ENCODE measurements at regions not wholly inside any gene's neighbourhood (a gene's known extent, or its start where the extent isn't known, plus 50 kb on each side); places are given as distances from the start of the nearest gene placed in this dataset.
A peak's percentile ranks its signal among the peaks of the same experiment; 100 is the strongest.

GRCh38 chr5:82381591-82381990, 103.4 kb upstream of the RPS23 start:
- H3K4me3 ChIP-seq (ENCODE audit: low read length), result no peak overlapping the region
- H3K79me2 ChIP-seq (ENCODE audit: low read length), result no peaks in the 10 kb centered on the region
- H2AFZ ChIP-seq (ENCODE audit: low read depth, low read length), result no peak overlapping the region
- H3K27me3 ChIP-seq (ENCODE audit: low read depth, low read length), result no peaks in the 10 kb centered on the region
- TF ChIP-seq CTCF (IDR thresholded peaks at IDR 0.05; ENCODE audit: low read depth, low read length) (no peak), EZH2phosphoT487 (IDR thresholded peaks at IDR 0.05; ENCODE audit: low read depth) (no peak)
- no peaks in the 10 kb centered on the region for H4K20me1 ChIP-seq (ENCODE audit: insufficient read depth, low read length)
- H3K4me1 ChIP-seq (ENCODE audit: low read length), result no peaks in the 10 kb centered on the region
- no peak overlapping the region for H3K9ac ChIP-seq (ENCODE audit: low read length)
- H3K27ac ChIP-seq (ENCODE audit: low read length), result no peak overlapping the region
- no peaks in the 10 kb centered on the region for H3K36me3 ChIP-seq (replicated peaks; ENCODE audit: low read depth, low read length)
- H3K9me3 ChIP-seq (ENCODE audit: insufficient read depth, low read length), result no peaks in the 10 kb centered on the region
- H3K4me2 ChIP-seq (ENCODE audit: low read length), result no peak overlapping the region

- TF ChIP-seq EZH2phosphoT487 (IDR thresholded peaks at IDR 0.05; ENCODE audit: low read depth), result no peak
- TF ChIP-seq CTCF (IDR thresholded peaks at IDR 0.05; ENCODE audit: low read depth, low read length), result no peak
- Histone ChIP-seq H3K27ac (ENCODE audit: low read length) (no peak overlapping the region), H3K4me2 (ENCODE audit: low read length) (no peak overlapping the region)
Observed at GRCh38 chr5:82376307-82376706, 98.2 kb upstream of the RPS23 start.

GRCh38 chr5:82375488-82376244, 97.5 kb upstream of the RPS23 start:
- Histone ChIP-seq H3K9ac (ENCODE audit: low read length) (no peak overlapping the region), H4K20me1 (ENCODE audit: insufficient read depth, low read length) (no peaks in the 10 kb centered on the region), H3K27me3 (ENCODE audit: low read depth, low read length) (no peaks in the 10 kb centered on the region), H3K4me2 (ENCODE audit: low read length) (no peak overlapping the region), H3K4me1 (ENCODE audit: low read length) (peaks cover 7% of the 10 kb centered on the region; the same call in 1 of the 2 replicates), H2AFZ (ENCODE audit: low read depth, low read length) (0 out of 2 replicates have a peak overlapping the region, but pooled peaks have one; percentile 21), H3K27ac (ENCODE audit: low read length) (no peak overlapping the region), H3K4me3 (ENCODE audit: low read length) (no peak overlapping the region), H3K36me3 (replicated peaks; ENCODE audit: low read depth, low read length) (no peaks in the 10 kb centered on the region), H3K9me3 (ENCODE audit: insufficient read depth, low read length) (no peaks in the 10 kb centered on the region), H3K79me2 (ENCODE audit: low read length) (no peaks in the 10 kb centered on the region)
- TF ChIP-seq CTCF (IDR thresholded peaks at IDR 0.05; ENCODE audit: low read depth, low read length), result no peak
- TF ChIP-seq EZH2phosphoT487 (IDR thresholded peaks at IDR 0.05; ENCODE audit: low read depth), result no peak

More at GRCh38 chr5:82376307-82376706, 98.2 kb upstream of the RPS23 start:
- H3K27me3 ChIP-seq (ENCODE audit: low read depth, low read length), result no peaks in the 10 kb centered on the region
- H3K79me2 ChIP-seq (ENCODE audit: low read length), result no peaks in the 10 kb centered on the region
- H3K36me3 ChIP-seq (replicated peaks; ENCODE audit: low read depth, low read length), result no peaks in the 10 kb centered on the region
- H2AFZ ChIP-seq (ENCODE audit: low read depth, low read length), result no peak overlapping the region
- no peaks in the 10 kb centered on the region for H4K20me1 ChIP-seq (ENCODE audit: insufficient read depth, low read length)
- no peak overlapping the region for H3K9ac ChIP-seq (ENCODE audit: low read length)
- H3K9me3 ChIP-seq (ENCODE audit: insufficient read depth, low read length), result no peaks in the 10 kb centered on the region
- H3K4me3 ChIP-seq (ENCODE audit: low read length), result no peak overlapping the region
- peaks cover 7% of the 10 kb centered on the region; the same call in 1 of the 2 replicates for H3K4me1 ChIP-seq (ENCODE audit: low read length)

- no peak overlapping the region for H3K9ac ChIP-seq (ENCODE audit: low read length)
- H2AFZ ChIP-seq (ENCODE audit: low read depth, low read length), result no peak overlapping the region
- no peaks in the 10 kb centered on the region for H3K79me2 ChIP-seq (ENCODE audit: low read length)
- H3K27me3 ChIP-seq (ENCODE audit: low read depth, low read length), result no peaks in the 10 kb centered on the region
- H4K20me1 ChIP-seq (ENCODE audit: insufficient read depth, low read length), result no peaks in the 10 kb centered on the region
- H3K36me3 ChIP-seq (replicated peaks; ENCODE audit: low read depth, low read length), result no peaks in the 10 kb centered on the region
- no peak overlapping the region for H3K4me2 ChIP-seq (ENCODE audit: low read length)
- H3K4me1 ChIP-seq (ENCODE audit: low read length), result peaks cover 7% of the 10 kb centered on the region; the same call in 1 of the 2 replicates
- no peak for TF ChIP-seq EZH2phosphoT487 (IDR thresholded peaks at IDR 0.05; ENCODE audit: low read depth)
- no peak for TF ChIP-seq CTCF (IDR thresholded peaks at IDR 0.05; ENCODE audit: low read depth, low read length)
- no peak overlapping the region for H3K4me3 ChIP-seq (ENCODE audit: low read length)
- H3K27ac ChIP-seq (ENCODE audit: low read length), result no peak overlapping the region
- no peaks in the 10 kb centered on the region for H3K9me3 ChIP-seq (ENCODE audit: insufficient read depth, low read length)
Observed at GRCh38 chr5:82374637-82375036, 96.5 kb upstream of the RPS23 start.
